ENCODE measurements at regions not wholly inside any gene's neighbourhood (a gene's known extent, or its start where the extent isn't known, plus 50 kb on each side); places are given as distances from the start of the nearest gene placed in this dataset.
A peak's percentile ranks its signal among the peaks of the same experiment; 100 is the strongest.

DNA sequence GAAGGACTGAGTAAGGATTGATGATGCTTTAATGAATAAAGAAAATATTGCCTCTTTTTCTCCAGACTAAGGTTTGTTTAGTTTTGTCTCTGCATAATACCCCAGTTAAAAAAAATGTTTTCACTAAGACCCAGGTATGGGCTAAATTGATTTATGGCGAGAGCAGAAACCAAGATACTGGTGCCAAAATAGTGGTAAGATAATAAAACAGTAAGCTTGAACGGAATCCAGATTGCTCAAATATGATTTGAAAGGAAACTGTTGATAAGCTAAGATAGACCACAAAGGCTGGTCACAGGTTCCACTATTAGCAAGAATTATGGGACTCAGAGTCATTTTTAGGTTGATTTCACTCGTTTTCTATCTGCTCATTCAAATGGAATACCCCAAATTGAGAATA is 831.2 kb downstream of the EPHA7 start:
- no peak for DNase-seq

DNA sequence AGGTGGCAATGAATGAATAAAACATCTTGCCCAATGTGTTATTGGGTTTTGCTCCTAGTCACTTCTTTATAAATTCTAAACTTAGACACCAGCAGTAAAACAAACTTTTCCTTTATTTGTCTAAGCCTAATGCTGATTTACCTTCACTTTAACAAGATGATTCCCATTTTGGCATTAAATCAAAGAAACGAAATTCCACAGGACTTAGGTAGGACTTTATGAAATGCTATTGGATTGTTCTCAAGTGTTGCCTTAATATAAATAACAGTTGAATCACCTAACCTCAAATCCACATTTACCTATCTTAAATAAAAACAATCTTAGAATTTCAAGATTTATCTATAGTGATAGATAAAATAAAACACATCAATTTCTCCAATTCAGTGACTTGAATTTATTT is 831.8 kb downstream of the EPHA7 start:
- no peak for DNase-seq

DNA sequence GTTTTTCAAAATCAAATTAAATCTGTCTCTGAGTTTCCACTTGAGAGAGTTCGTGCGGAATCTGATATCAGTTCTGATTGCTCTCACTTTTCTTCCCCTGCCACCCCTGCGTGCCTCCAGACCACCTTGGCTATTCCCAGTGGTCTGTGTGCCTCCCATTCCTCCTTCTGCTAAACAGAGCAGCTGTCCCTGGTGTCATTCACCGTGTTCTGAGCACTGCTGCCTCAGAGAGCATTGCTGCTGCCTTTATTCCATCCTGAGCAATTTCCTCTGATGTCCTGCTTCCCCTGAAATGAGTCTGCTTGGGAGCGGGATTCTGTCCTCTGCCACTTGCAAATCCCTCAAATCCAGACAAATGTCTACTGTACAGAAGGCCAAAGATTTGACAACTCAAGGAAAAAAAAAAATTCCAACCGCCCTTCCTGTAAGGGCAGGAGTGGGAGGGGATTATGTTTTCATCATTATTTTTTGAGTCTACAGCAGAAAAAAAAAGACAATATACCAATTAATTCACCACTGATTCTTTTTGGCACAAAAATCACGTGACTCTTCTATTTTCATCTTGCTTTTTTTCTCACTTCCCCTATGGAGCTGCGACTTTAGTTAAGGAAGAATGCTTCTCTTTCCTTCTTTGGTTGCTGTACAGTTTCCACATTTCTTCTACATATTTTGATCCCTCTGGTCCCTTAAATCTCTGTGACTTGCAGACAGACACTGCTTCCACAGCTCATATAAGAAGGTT is 833.0 kb downstream of the EPHA7 start:
- DNase-seq = no peak

DNA sequence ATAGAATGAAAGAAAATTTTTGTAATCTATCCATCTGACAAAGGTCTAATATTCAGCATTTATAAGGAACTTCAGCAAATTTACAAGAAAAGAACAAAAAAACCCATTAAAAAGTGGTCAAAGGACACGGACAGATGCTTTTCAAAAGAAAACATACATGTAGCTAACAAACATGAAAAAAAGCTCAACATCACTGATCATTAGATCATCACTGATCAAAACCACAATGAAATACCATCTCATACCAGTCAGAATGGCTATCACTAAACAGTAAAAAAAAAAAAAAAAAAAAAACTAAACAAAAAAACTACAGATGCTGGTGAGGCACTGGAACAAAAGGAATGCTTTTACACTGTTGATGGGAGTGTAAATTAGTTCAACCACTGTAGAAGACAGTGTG is 837.1 kb downstream of the EPHA7 start:
- DNase-seq = no peak

DNA sequence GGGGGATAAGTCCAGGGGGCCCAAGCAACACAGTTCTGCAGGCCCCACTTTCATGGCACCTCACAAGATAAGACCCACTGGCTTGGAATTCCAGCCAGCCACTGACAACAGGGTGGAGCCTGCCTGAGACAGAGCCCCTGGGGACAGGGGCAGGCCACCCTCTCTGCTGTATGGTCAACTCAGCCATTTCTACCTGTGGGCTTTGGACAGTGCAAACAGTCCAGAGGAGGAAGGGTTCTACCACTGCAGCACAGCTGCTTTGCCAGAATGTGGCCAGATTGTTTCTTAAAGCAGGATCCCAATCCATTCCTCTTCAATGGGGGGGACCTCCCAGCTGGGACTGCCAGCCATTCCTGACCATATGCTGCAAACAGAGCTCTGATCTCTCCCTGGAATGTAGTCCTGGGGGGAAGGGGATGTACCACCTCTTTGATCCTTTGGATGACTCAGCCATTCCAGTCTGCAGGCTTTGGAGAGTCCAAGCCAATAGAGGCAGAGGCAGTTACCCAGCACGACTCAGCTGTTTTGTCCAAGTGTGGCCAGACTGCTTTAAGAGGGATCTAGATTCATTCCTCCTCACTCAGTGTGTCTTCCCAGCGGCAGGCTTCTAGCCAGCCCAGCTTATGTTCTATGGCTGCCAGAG is 842.2 kb downstream of the EPHA7 start:
- no peak for DNase-seq

DNA sequence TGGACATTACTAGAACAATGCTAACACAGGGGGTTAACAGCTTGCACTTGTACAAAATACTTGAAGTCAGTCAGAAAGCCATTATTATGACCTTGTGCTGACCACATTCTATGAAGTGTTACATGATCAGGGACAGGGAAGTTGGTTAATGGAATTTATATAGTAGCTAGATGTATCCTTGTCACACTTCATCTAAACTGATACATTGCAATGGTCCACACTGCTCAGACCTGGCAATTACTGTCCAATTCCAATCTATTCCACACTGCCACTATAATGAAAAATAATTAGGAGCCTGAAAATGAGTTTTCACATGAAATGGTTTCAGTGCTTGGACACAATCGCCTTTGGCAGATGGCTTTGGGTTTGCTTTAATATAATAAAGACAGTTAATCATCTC is 850.8 kb downstream of the EPHA7 start:
- DNase-seq = no peak

DNA sequence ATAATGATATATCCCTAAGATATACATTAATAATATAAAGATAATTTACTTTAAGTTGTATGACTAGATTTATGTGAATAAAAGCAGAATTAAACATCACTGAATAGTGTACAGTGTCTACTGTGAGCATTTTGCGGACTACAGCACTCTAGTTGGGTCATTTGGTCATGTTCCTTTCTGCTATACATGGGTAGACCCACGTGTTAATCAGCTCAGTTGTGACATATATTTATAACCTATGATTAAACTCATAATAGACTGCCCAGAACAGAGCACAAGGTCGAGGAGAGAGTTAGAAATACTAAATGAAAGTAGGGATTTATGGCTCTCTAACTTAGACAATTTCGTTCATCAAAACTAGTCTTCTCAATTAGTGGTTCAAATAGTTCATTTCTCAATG is 852.7 kb downstream of the EPHA7 start:
- DNase-seq = no peak

DNA sequence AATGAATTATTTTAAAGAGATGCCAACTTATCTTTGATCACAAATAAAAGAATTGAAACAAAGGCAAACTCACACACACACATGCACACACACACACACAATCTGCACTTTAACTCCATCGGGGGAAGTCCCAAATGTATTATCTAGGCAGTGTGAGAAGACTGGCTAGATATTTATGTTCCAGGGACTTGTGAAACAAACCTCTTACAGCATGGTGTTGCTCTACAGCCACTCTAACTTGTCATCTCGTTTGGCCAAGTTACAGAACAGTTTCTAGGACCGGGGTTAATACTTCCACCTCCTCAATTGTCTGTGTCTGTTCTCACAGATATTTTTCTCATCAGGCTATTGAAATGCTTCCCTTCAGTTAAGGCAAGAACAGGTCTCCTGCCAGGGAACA is 855.0 kb downstream of the EPHA7 start:
- no peak for DNase-seq

DNA sequence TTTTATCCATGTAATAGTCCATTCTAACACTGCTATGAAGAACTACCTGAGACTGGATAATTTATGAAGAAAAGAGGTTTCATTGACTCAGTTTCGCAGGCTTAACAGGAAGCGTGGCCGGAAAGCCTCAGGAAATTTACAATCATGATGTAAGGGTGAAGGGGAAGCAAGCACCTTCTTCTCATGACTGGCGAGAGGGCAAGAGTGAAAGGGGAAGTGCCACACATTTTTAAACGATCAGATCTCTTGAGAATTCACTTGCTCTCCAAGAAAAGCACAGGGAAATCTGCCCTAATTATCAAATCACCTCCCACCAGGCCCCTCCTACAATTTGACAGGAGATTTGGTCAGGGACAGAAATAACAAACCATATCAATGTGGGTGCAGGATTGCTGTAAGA is 859.7 kb downstream of the EPHA7 start:
- DNase-seq = no peak

DNA sequence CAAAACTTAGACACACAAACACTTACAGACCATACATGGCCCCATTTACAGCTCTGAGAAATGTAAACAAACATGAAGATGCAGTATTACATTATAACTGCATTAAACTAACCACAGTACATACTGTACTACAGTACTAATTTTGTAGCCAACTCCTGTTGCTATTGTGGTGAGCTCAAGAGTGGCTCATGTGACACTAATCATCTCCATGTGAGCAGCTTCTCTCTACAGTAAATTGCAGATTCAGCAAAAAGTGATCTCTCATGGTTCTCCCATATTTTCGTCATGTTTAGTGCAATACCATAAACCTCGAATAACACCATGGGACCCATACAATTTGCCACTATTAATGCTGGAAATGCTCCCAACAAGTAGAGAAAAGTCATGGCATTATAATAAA is 860.4 kb downstream of the EPHA7 start:
- DNase-seq = no peak

DNA sequence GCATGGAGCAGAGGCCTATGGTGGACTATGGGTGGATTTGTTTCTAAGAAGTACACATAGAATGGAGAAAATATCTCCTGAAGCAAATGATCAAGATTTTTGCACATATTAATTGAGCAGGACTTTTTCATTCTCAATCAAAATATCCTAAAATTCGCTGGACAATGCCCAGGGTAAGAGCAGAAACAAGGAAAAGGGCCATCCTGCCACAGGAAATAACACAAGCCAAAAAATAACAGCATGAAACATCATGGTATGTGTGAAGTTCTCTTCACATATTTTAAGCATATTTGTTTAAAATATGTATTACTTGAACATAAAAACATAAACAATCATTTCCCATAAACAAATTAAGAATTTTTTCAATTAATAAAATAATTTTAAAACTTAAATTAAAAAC is 868.9 kb downstream of the EPHA7 start:
- DNase-seq = no peak

DNA sequence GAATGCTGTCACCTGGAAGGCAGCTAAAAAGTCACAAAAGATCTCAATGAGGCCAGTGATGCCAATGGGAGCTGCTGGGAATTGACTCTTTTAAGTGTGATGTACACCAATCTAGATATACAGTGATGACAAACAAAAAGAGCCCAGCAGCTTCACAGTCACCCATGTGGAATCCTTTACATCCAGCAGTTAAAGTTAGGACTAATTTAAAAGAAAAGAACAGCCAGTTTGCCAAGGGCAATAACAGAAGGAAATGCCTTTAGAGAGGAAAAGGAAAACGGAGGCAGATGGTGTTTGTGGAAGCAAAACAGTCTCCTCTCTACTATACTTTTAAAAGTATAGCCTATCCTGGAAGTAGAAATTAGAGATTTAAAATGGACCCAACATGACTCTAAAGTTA is 873.5 kb downstream of the EPHA7 start:
- no peak for DNase-seq

DNA sequence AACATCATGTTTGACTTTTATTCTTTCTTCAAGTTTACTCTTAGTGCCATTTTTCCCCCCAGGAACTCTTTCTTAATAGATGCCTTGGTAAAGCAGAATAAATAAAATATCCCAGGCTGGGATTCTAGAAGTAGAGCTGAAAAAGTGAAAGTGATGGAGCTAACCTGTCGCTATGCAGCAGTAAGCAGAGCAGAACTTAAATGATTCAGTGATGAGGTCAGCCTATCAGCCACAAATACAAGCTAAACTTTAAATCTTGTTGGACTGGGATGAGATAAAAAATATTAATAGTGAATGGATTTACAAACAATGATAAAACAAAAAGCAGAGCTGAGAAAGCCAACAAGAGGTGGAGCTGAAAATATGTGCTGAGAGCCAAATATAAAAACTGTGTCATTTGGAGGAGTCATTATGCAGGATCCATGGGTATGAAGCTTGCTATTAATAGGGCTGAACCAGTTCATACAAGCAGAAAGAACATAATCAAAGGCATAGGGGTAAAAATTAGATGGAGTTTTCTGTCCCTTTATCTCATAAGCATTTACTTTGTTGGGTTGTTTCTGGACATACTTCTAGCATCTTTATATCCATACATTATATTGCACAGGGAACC is 877.8 kb downstream of the EPHA7 start:
- DNase-seq = no peak

DNA sequence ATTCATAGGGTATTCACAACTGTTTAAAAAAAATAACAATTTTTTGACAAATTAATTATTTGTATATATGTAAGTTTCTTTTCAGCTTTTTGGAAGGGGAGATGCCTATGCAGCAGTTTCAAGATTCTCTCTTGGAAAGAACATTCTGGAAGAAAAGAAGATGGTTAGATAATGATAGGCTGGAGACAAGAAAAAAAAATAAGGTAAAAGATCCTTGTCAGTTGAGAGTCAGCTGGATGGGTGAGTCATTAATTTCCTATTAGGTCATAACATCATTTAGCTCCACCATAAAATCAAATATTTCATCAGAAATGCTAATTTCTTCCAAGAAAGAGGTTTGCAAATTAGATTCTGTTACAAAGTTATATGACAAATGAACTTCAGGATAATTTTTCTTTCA is 880.4 kb downstream of the EPHA7 start:
- DNase-seq = no peak

DNA sequence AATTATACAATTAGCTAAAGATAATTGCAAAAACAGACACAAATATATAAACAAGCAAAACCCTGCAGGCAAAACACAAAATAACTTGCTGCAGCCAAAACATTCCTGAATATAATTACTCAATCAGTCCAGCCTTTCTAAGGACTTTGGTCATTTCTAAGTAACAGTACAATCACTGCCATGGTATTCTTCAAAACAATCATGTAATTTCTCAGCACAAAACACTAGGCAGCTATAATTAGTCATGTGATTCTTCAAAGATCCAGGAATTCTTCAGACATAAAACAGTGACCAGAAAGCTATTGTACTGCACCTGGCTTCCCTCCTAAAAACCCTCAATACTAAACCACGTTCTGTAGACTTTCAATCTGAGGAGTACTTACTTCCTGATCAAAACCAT is 881.1 kb downstream of the EPHA7 start:
- peak; percentile 45 for DNase-seq

DNA sequence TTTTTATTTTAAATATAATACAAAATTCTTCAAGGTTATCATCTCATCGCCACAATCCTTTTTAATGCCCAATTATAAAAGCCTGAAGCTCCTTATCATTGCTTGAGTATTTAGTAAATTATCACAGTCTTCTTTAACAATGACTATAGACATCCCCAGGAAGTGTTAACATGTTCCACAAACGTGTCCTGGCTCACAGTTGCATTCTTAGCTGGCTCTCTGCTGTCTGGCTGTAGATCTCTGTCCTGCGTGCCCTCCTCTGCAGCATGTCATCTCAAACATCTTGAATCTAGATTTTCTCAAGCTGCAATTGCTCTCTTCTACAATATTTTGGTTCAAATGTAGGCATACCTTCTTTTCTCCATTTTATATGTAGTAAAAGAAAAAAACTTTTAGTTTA is 885.2 kb downstream of the EPHA7 start:
- no peak for DNase-seq

DNA sequence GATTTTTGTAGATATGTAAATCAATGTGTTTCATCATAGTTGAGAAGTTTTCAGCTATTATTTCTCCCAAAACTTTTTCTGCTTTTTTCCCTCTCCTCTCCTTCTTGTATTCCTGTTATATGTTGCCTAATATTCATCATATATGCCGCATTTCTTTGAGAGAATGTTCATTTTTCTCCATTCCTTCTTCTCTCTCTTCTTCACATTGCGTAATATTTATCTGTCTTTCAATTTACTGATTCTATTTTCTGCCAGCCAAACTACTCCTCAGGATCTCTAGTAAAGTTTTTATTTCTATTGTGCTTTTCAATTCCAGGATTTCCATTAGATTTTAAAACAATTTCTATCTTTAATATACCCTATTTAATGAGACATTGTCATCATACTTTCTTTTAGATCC is 896.8 kb downstream of the EPHA7 start:
- no peak for DNase-seq

DNA sequence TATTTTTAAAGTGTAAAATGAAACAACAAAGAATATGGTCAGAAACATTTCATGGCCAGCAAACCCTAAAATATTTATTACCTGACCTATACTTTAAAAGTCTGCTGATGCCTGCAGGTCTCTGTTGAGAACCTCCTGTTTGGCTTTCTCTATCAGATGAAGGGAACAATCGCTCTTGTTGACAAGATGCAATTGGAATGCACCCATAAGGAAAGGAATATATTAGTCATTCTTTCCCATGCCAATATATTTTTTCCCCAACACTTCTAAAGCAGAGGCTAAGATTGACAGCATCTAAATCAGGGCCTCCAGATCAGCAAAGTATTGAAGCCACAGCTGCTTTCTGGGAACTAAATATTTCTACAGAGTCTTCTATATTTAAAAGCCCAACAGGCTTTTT is 897.8 kb downstream of the EPHA7 start:
- DNase-seq = no peak

DNA sequence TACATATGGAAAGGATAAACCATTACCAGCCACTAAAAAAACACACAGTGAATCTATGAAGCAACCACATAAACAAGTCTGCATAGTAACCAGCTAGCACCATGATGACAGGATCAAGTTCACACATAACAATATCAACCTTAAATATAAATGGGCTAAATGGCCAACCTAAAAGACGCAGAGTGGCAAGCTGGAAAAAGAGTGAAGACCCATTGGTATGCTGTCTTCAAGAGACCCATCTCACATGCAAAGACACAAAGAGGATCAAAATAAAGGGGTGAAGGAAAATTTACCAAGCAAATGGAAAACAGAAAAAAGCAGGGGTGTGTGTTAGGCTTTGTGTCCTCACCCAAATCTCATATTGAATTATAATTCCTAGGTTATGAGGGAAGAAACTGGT is 909.2 kb downstream of the EPHA7 start:
- DNase-seq = no peak

DNA sequence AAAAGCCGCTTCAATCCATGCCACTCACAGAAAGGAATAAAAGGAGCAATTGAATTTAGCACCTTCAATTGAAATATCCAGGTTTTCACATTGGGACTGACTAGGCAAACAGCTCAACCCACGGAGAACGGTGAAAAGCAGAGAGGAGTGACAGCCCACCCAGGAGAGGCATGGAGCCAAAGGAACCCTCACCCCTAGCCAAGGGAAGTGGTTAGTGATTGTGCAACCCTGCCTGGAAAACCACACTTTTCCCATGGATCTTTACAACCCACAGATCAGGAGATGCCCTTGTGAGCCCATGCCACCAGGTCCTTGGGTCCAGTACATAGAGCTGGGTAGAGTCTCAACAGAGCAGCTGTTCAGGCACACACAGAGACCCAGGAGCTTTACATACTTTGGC is 911.8 kb downstream of the EPHA7 start:
- no peak for DNase-seq

DNA sequence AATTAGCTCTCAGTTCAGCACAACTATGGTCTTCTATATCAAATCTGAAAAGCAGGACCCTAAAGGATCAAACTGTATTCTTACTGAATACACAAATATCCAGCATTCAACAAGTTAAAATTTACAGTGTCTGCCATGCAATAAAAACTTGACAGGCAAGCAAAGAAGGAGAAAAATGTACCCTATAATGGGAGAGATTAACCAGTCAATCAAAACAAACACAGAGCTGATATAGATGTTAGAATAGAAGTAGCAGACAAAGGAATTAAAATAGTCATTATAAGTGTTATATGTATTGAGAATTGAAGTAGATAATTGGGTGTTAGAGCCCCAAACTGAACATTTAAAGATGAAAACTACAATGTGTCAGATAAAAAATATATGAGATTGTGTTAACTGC is 914.9 kb downstream of the EPHA7 start:
- no peak for DNase-seq

DNA sequence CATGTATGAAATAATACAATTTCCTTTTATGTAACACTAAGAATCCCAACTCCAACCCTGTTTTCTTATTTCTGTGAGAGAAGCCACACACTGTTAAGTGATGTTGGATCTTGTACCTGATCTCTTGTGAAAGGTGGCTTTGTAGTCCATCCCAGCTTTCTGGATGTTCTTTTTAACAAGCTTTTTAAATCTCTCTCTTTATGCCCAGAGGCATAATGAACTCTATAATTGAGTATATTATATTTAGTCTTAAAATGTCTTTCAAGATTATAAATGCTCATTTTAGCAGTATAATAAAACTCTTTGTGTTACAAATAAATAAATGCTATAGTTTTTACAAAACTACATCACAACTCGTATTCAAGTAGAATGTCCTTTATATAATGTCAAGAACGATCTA is 922.1 kb downstream of the EPHA7 start:
- DNase-seq = no peak

DNA sequence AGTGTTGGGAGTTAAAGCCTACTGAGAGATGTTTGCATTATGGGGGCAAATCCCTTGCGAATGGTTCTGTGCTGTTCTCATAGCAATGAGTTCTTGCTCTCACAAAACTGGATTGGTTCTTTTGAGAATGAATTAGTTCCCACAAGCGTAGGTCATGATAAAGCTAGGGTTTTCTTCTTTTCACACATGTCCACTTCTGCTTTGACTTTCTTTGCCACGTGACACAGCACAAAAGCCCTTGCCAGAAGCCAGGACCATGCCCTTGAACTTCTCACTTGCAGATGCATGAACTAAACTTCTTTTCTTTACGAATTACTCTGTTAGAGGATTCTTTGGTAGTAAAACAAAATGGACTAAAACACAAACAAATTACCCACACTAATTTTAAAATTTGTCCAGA is 922.8 kb downstream of the EPHA7 start:
- no peak for DNase-seq

DNA sequence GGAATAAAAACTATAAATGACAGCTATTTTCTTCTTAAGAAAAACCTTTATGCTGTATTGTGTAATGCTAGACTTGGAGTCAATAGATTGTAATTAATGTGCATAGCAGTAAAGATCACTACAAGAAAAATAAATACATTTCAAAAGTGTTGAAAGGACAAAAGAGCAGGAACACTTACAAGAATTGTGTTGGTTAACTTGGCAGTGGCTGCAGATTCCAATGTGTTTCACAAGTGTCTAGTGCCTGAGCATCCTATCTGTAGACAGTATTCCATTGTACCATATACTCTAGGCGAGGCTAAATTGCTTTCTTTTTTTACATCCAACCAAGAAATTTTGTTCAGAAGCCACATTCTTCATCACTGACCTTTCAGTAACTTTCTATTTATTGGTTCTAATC is 924.1 kb downstream of the EPHA7 start:
- DNase-seq = no peak

DNA sequence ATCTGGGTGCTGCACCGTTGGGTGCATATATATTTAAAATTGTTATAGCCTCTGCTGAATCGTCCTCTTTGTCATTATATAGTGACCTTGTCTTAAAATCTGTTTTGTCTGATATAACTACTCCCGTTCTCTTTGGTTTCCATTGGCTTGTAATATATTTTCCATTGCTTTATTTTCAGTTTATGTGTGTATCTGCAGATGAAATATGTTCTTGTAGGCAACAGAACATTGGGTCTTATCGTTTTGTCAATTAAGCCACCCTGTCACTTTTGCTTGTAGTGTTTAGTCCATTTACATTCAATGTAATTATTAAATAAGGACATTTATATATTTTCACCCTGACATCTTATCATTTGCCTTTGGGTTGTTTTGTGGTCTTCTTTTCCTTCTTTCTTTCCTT is 933.9 kb downstream of the EPHA7 start:
- DNase-seq = no peak

Data from COR-L47 (cell line).